B cell (primary cell): ENCODE measurements at regions not wholly inside any gene's neighbourhood (a gene's known extent, or its start where the extent isn't known, plus 50 kb on each side); places are given as distances from the start of the nearest gene placed in this dataset.

Experiments used
- ATAC-seq: fragments of 200-7000 bp; cut with Tn5 transposase; one replicate; pipeline ENCODE4 v1.10.0; 2021; ENCODE audit warnings: low read depth, mild to moderate bottlenecking, moderate number of reproducible peaks, moderate library complexity
- CTCF ChIA-PET: fragments of 350-600 bp; sonication (Branson Sonifier 250); formaldehyde crosslinking; loops from one replicate; lab custom pipeline; 2021; ENCODE audit warnings: antibody characterized with exemption, inconsistent platforms; lab: Charles Lee
- POLR2A ChIA-PET: fragments of 350-600 bp; sonication (Branson Sonifier 250); formaldehyde crosslinking; loops from one replicate; lab custom pipeline; 2021; ENCODE audit warnings: antibody characterized with exemption; lab: Charles Lee
- DNase-seq: peaks from one replicate; pipeline ENCODE4 v3.0.0; 2013
- H2AFZ ChIP-seq: 2 replicates; pipeline ENCODE4 v1.6.1; 2012; ENCODE audit warnings: mild to moderate bottlenecking, low read depth, low read length; ENCODE audit not compliant: insufficient read depth, poor library complexity, severe bottlenecking
- H3K27ac ChIP-seq, 2 donors: 1 replicate in 1 of 2; 2 replicates in 1 of 2; pipeline ENCODE4 v1.5.1; 2012 to 2013; ENCODE audit warnings: low read length in 2 of 2, mild to moderate bottlenecking in 2 of 2, moderate library complexity in 1 of 2
- H3K27me3 ChIP-seq, 4 experiments: fragments of 200-600 bp in 1 of 4; sonication (generic) in 1 of 4; replicated peaks in 1 of 4; 1 replicate in 2 of 4; 2 replicates in 2 of 4; pipeline versions ENCODE4 v1.6.1 to v1.7.0; 2013 to 2016; ENCODE audit warnings: low read length in 3 of 4, mild to moderate bottlenecking in 2 of 4, mixed read lengths in 1 of 4, moderate library complexity in 1 of 4; ENCODE audit not compliant: insufficient read depth in 4 of 4, control insufficient read depth in 3 of 4; ENCODE audit errors: control extremely low read depth in 1 of 4
- H3K36me3 ChIP-seq, 2 experiments: replicated peaks in 1 of 2; 1 replicate in 1 of 2; 2 replicates in 1 of 2; pipeline versions ENCODE4 v1.6.1 to v1.7.1; 2013; ENCODE audit warnings: low read length in 1 of 2; ENCODE audit not compliant: insufficient read depth in 2 of 2, control insufficient read depth in 1 of 2; ENCODE audit errors: control extremely low read depth in 1 of 2, extremely low read depth in 1 of 2
- H3K4me1 ChIP-seq, 2 donors: fragments of 200-600 bp in 1 of 2; sonication (generic) in 1 of 2; 1 replicate in 1 of 2; 2 replicates in 1 of 2; pipeline versions ENCODE4 v1.5.1 to v1.6.1; 2013 to 2017; ENCODE audit warnings: low read length in 2 of 2; ENCODE audit not compliant: control insufficient read depth in 2 of 2, insufficient read depth in 2 of 2
- H3K4me2 ChIP-seq: replicated peaks from 2 replicates; pipeline ENCODE3; 2012; ENCODE audit warnings: mild to moderate bottlenecking, low read depth, low read length; ENCODE audit not compliant: poor library complexity, severe bottlenecking
- H3K4me3 ChIP-seq, 5 experiments: fragments of 200-600 bp in 1 of 5; sonication (generic) in 1 of 5; 1 replicate in 3 of 5; 2 replicates in 2 of 5; pipeline versions ENCODE4 v1.5.1 to v1.7.0; 2011 to 2016; ENCODE audit warnings: low read length in 4 of 5, mild to moderate bottlenecking in 4 of 5, low read depth in 2 of 5, control low read depth in 1 of 5, moderate library complexity in 1 of 5; ENCODE audit not compliant: insufficient read depth in 1 of 5; ENCODE audit errors: control extremely low read depth in 1 of 5, extremely low read depth in 1 of 5
- H3K79me2 ChIP-seq: fragments of 200-600 bp; sonication (generic); one replicate; pipeline ENCODE4 v1.6.0; 2016; ENCODE audit warnings: low read length; ENCODE audit not compliant: control insufficient read depth, insufficient read depth
- H3K9ac ChIP-seq: fragments of 200-600 bp; sonication (generic); 2 replicates; pipeline ENCODE4 v1.6.1; 2017; ENCODE audit warnings: mild to moderate bottlenecking, low read length, moderate library complexity
- H3K9me3 ChIP-seq, 3 donors: one replicate each; pipeline versions ENCODE4 v1.6.1 to v1.7.1; 2013; ENCODE audit warnings: low read length in 2 of 3; ENCODE audit not compliant: control insufficient read depth in 2 of 3, insufficient read depth in 1 of 3; ENCODE audit errors: control extremely low read depth in 1 of 3
- H4K20me1 ChIP-seq: 2 replicates; pipeline ENCODE4 v1.6.0; 2012; ENCODE audit warnings: mild to moderate bottlenecking, low read length; ENCODE audit not compliant: insufficient read depth, control insufficient read depth, poor library complexity, severe bottlenecking
- H3K27ac Mint-ChIP-seq: one replicate; pipeline ENCODE4 v1.8.0; 2021; ENCODE audit warnings: mixed read lengths
- H3K27me3 Mint-ChIP-seq: one replicate; pipeline ENCODE4 v1.8.0; 2021; ENCODE audit warnings: mixed read lengths
- H3K4me1 Mint-ChIP-seq: one replicate; pipeline ENCODE4 v1.8.0; 2021; ENCODE audit warnings: mixed read lengths
- H3K4me3 Mint-ChIP-seq: one replicate; pipeline ENCODE4 v1.8.0; 2021; ENCODE audit warnings: mixed read lengths
- H3K9me3 Mint-ChIP-seq: one replicate; pipeline ENCODE4 v1.8.0; 2022; ENCODE audit warnings: mixed read lengths; ENCODE audit not compliant: insufficient read depth
- CTCF ChIP-seq: fragments of 200-600 bp; IDR thresholded peaks from one replicate; pipeline ENCODE4 v1.8.0; 2022; ENCODE audit warnings: antibody characterized with exemption, mild to moderate bottlenecking
- EZH2 ChIP-seq: IDR thresholded peaks from 2 replicates; pipeline ENCODE4 v1.6.1; 2012; ENCODE audit warnings: borderline replicate concordance, low read depth, mild to moderate bottlenecking, moderate library complexity, low read length; ENCODE audit not compliant: insufficient read depth, poor library complexity, severe bottlenecking
- WGBS: methylation state at CpG from one replicate; pipeline ENCODE4 v1.1.5; 2013; ENCODE audit warnings: missing lambda C conversion rate; ENCODE audit not compliant: insufficient coverage; 5-methylcytosine and 5-hydroxymethylcytosine counted together
- intact Hi-C: fragments of 100-400 bp; cut with micrococcal nuclease; formaldehyde crosslinking; loops from one replicate; pipeline ENCODE4 v1.10.0; 2022

GRCh38 chr7:18265611-18266281 lies 229.8 kb upstream of the HDAC9 start:
- no peak for TF ChIP-seq CTCF
- no peak for TF ChIP-seq EZH2
- Mint-ChIP-seq H3K4me3 (no peak overlapping the region), H3K4me1 (peaks cover 4% of the 10 kb centered on the region), H3K9me3 (no peaks in the 10 kb centered on the region), H3K27me3 (no peaks in the 10 kb centered on the region), H3K27ac (no peak overlapping the region)
- H2AFZ ChIP-seq: no peak overlapping the region
- ATAC-seq (no peak), DNase-seq (no peak)
- ChIA-PET POLR2A (no interaction called here), CTCF (no interaction called here)
- H3K4me3 ChIP-seq: no peak overlapping the region
- no peak overlapping the region for H3K9ac ChIP-seq
- no peaks in the 10 kb centered on the region for H3K36me3 ChIP-seq
- no peak overlapping the region for H3K4me2 ChIP-seq
- intact Hi-C loops: no loop called here
- no peaks in the 10 kb centered on the region for H4K20me1 ChIP-seq
- H3K27me3 ChIP-seq: no peaks in the 10 kb centered on the region
- H3K27ac ChIP-seq: no peak overlapping the region
- peaks cover 0 to 5% of the 10 kb centered on the region in 2 donors for H3K4me1 ChIP-seq
- peaks cover 1 to 11% (median 4%) of the 10 kb centered on the region in 3 donors for H3K9me3 ChIP-seq
- H3K79me2 ChIP-seq: no peaks in the 10 kb centered on the region
- WGBS: no CpG with 5 or more reads among the region's 4 CpGs

- Histone ChIP-seq H3K4me3 (no peak overlapping the region), H3K9me3 (no peaks in the 10 kb centered on the region), H2AFZ (no peak overlapping the region), H4K20me1 (no peaks in the 10 kb centered on the region), H3K79me2 (no peaks in the 10 kb centered on the region), H3K27ac (no peak overlapping the region), H3K27me3 (no peaks in the 10 kb centered on the region), H3K9ac (no peak overlapping the region), H3K4me2 (no peak overlapping the region), H3K36me3 (no peaks in the 10 kb centered on the region), H3K4me1 (peaks cover 0 to 5% of the 10 kb centered on the region in 2 donors)
- Mint-ChIP-seq H3K27me3 (no peaks in the 10 kb centered on the region), H3K9me3 (no peaks in the 10 kb centered on the region), H3K4me3 (no peak overlapping the region), H3K27ac (no peak overlapping the region), H3K4me1 (peaks cover 4% of the 10 kb centered on the region)
- intact Hi-C loops: no loop called here
- ChIA-PET CTCF (no interaction called here), POLR2A (no interaction called here)
- DNase-seq: no peak
- no peak for ATAC-seq
- no peak for TF ChIP-seq CTCF
- no peak for TF ChIP-seq EZH2
Observed at GRCh38 chr7:18268571-18268970, 227.0 kb upstream of the HDAC9 start.
